GM19324 (cell line): ENCODE measurements at regions not wholly inside any gene's neighbourhood (a gene's known extent, or its start where the extent isn't known, plus 50 kb on each side); places are given as distances from the start of the nearest gene placed in this dataset.

Experiments
- ATAC-seq: cut with Tn5 transposase; IDR thresholded peaks from one replicate; pipeline ENCODE4 v1.9.1; 2021; ENCODE audit warnings: mild to moderate bottlenecking, moderate library complexity; ENCODE audit not compliant: unreplicated experiment, low FRiP score

GRCh38 chr1:4033713-4034112, 133.6 kb upstream of the C1orf174 start:
- no peak for ATAC-seq

GRCh38 chr1:4034318-4034887, 134.3 kb upstream of the C1orf174 start:
- ATAC-seq, result no peak

- no peak for ATAC-seq
Measured at GRCh38 chr1:4044967-4045366, 144.9 kb upstream of the C1orf174 start.

- no peak for ATAC-seq
Measured at GRCh38 chr1:4045397-4046010, 145.4 kb upstream of the C1orf174 start.

- ATAC-seq, result no peak
Measured at GRCh38 chr1:4046836-4047461, 146.9 kb upstream of the C1orf174 start.

- no peak for ATAC-seq
Measured at GRCh38 chr1:4047666-4048065, 147.6 kb upstream of the C1orf174 start.

GRCh38 chr1:4048076-4048475, 148.0 kb upstream of the C1orf174 start:
- no peak for ATAC-seq

- ATAC-seq, result no peak
Measured at GRCh38 chr1:4048921-4049320, 148.8 kb upstream of the C1orf174 start.

- no peak for ATAC-seq
Measured at GRCh38 chr1:4050998-4051397, 150.9 kb upstream of the C1orf174 start.

- ATAC-seq, result no peak
Measured at GRCh38 chr1:4052657-4053056, 152.6 kb upstream of the C1orf174 start.

- ATAC-seq, result no peak
Measured at GRCh38 chr1:4053160-4053748, 153.2 kb upstream of the C1orf174 start.

GRCh38 chr1:4053774-4054173, 153.7 kb upstream of the C1orf174 start:
- no peak for ATAC-seq

GRCh38 chr1:4055294-4055967, 155.4 kb upstream of the C1orf174 start:
- no peak for ATAC-seq

- no peak for ATAC-seq
Measured at GRCh38 chr1:4056422-4056821, 156.3 kb upstream of the C1orf174 start.

GRCh38 chr1:4056989-4057388, 156.9 kb upstream of the C1orf174 start:
- ATAC-seq, result no peak

- ATAC-seq, result no peak
Measured at GRCh38 chr1:4057603-4058002, 157.5 kb upstream of the C1orf174 start.

- no peak for ATAC-seq
Measured at GRCh38 chr1:4058122-4058521, 158.1 kb upstream of the C1orf174 start.

GRCh38 chr1:4058706-4059105, 158.6 kb upstream of the C1orf174 start:
- ATAC-seq, result no peak

- no peak for ATAC-seq
Measured at GRCh38 chr1:4059270-4059669, 159.2 kb upstream of the C1orf174 start.

GRCh38 chr1:4060850-4061249, 160.8 kb upstream of the C1orf174 start:
- no peak for ATAC-seq

GRCh38 chr1:4061521-4062031, 161.5 kb upstream of the C1orf174 start:
- ATAC-seq, result no peak
